ENCODE measurements at regions not wholly inside any gene's neighbourhood (a gene's known extent, or its start where the extent isn't known, plus 50 kb on each side); places are given as distances from the start of the nearest gene placed in this dataset.

DNA sequence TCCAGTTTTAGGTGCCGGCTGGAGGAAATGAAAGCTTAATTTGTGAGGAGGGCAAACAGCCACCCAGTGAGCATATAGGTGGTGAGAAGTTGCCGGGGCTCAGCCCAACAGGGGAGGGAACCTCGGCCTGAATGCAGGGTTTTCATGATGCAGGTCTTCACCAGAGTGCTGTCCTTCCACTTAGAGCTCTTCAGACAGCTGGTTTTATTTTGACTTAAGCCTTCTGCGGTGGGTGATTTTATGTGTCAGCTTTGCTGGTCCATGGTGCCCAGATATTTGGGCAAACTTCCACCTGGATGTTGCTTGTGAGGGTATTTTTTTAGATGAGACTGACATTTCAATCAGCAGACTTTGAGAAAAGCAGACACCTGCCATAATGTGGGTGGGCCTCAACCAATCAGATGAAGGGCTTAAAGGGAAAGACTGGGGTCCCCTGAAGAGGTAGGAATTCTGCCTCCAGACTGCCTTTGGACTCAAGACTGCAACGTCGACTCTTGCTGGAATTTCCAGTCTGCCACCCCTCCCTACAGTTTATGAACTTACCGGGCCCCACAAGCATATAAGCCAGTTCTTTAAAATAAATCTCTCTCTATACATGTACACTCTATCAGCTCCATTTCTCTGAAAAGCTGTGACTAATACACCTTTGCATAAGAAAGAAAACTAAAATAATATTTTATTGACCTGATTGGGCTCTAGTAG, 72.8 kb downstream of the RHOU start:
- no peaks in the 10 kb centered on the region for H4K20me1 ChIP-seq
- H3K9ac ChIP-seq = no peak overlapping the region
- no peaks in the 10 kb centered on the region for H3K9me3 ChIP-seq (replicated peaks in 1 of 11)
- no peak for TF ChIP-seq Cebpa-rat (IDR thresholded peaks at IDR 0.05)
- H3K36me3 ChIP-seq = no peaks in the 10 kb centered on the region
- H3K4me1 ChIP-seq = peaks cover 16 to 37% (median 22%) of the 10 kb centered on the region in 10 experiments
- H3K27me3 ChIP-seq = no peaks in the 10 kb centered on the region
- H3K27ac ChIP-seq = no peak overlapping the region
- no peak overlapping the region for H3K4me2 ChIP-seq
- no peak overlapping the region for H3K4me3 ChIP-seq

DNA sequence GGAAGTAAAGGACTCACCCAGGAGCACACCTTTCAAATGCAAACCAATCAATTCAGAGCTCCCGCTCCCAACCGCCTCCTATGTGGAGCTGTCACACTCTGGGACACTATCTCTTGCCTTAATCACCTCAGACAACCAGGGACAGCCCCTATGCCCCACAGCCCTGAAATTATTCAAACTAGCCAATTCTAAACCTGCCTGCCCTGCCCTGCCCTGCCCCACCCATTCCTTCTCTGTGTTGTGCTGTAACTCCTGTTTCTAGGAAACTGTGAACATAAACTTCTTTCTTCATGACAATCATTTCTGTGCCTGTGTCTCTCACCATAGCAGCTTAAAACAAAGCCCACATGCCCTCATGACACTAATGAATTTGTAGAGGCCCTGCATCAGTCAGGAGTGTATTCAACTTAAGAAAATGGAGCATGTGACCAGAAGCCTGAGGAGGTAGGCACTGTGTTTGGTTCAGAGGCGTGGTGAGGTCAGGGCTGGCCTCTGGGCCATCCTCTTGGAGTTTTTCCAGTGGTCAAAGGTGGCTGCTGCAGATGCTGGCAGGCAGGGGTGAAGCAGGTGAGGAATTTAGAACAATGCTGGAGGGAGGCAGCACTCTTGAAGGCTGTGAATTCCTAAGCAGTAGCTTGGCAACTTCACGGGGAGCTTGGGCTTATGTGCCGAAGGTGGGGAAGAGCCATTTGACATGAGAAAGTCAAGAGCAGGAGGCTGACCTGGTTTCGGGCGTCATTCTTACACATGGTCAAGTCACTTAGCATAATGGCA, 74.5 kb downstream of the RHOU start:
- H3K4me1 ChIP-seq = peaks cover 12 to 38% (median 18%) of the 10 kb centered on the region in 10 experiments
- H3K27ac ChIP-seq = no peak overlapping the region
- H3K27me3 ChIP-seq = no peaks in the 10 kb centered on the region
- no peak overlapping the region for H3K4me3 ChIP-seq
- TF ChIP-seq Cebpa-rat (IDR thresholded peaks at IDR 0.05) = no peak
- no peaks in the 10 kb centered on the region for H3K36me3 ChIP-seq
- no peaks in the 10 kb centered on the region for H3K9me3 ChIP-seq (replicated peaks in 1 of 11)
- no peaks in the 10 kb centered on the region for H4K20me1 ChIP-seq
- H3K4me2 ChIP-seq = peak overlapping the region in 2 of 11 experiments; percentile 66 to 80; a peak in 4 of 22 replicates
- no peak overlapping the region for H3K9ac ChIP-seq

DNA sequence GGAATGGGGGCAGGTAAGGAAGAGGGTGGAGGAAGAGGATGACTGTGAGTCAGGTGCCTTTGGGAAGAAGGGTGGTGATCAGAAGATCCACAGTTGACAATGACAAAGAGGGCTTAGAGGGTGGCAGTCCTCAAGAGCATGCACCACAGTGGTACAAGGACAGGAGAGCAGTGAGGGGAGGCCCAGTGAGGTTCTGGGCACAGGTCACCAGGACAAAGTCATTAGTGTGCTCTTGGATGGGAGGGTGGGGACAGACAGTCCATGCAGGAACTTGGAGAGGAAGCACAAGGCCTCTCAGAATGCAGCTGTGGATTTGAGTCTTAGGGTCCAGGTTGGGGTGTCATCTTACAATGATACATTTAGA, 75.1 kb downstream of the RHOU start:
- H3K4me2 ChIP-seq = peak overlapping the region in 4 of 11 experiments; percentile 61 to 80 (median 66); a peak in 6 of 22 replicates
- H4K20me1 ChIP-seq = no peaks in the 10 kb centered on the region
- H3K9ac ChIP-seq = 0 out of 22 replicates have a peak overlapping the region, but pooled peaks of 1 of the 11 experiments have one; percentile 11
- no peaks in the 10 kb centered on the region for H3K9me3 ChIP-seq (replicated peaks in 1 of 11)
- H3K27me3 ChIP-seq = no peaks in the 10 kb centered on the region
- peaks cover 10 to 35% (median 13%) of the 10 kb centered on the region in 10 experiments; a peak in 19 of 20 replicates for H3K4me1 ChIP-seq
- H3K27ac ChIP-seq = peak overlapping the region in 2 of 11 experiments; percentile 54 to 60; a peak in 2 of 22 replicates
- no peaks in the 10 kb centered on the region for H3K36me3 ChIP-seq
- H3K4me3 ChIP-seq = no peak overlapping the region
- TF ChIP-seq Cebpa-rat (IDR thresholded peaks at IDR 0.05) = no peak

- Histone ChIP-seq H3K27ac (peak overlapping the region in 5 of 11 experiments; percentile 17 to 60 (median 48); a peak in 8 of 22 replicates), H4K20me1 (no peaks in the 10 kb centered on the region), H3K4me1 (peaks cover 9 to 35% (median 11%) of the 10 kb centered on the region in 10 experiments; a peak in 19 of 20 replicates), H3K27me3 (no peaks in the 10 kb centered on the region), H3K9me3 (replicated peaks in 1 of 11) (no peaks in the 10 kb centered on the region), H3K9ac (peak overlapping the region in 4 of 11 experiments; percentile 11 to 38 (median 31); a peak in 5 of 22 replicates), H3K4me2 (peak overlapping the region; percentile 18 to 80 (median 56); a peak in 20 of 22 replicates), H3K4me3 (no peak overlapping the region), H3K36me3 (no peaks in the 10 kb centered on the region)
- no peak for TF ChIP-seq Cebpa-rat (IDR thresholded peaks at IDR 0.05)
Observed at GRCh38 chr1:228810878-228811711, 75.8 kb downstream of the RHOU start.

DNA sequence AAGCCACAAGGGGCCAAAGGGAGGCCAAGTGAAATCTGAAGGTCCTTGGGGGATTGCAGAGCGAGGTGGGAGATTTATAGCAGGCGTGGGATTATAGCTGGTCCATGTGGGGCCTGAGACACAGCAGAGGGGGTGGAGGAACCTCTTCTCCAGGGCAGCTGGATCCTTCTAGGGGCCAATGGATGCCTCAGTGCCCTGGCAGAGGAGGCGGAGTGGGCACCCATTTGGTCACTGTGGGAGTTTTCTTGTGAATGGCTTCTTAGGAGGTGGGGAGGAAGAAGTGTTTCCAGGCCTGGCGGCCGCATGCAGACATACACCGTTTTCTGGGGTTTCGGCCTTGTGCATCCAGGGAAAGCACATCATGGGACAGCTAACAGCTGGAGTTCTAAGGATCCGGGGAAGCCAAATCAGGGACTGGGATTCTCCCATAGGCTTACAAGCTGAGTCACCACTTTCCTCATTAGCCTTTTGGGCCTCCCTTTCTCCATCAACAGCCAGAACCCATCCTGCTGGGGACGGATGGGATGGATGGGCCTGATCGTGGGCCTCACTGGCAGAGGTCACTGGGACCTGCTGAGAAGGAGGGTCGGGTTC, 76.5 kb downstream of the RHOU start:
- Histone ChIP-seq H3K4me3 (no peak overlapping the region), H3K27ac (peak overlapping the region in 4 of 11 experiments; percentile 43 to 60 (median 51); a peak in 5 of 22 replicates), H3K4me1 (peaks cover 9 to 35% (median 11%) of the 10 kb centered on the region in 10 experiments; a peak in 19 of 20 replicates), H3K9me3 (replicated peaks in 1 of 11) (no peaks in the 10 kb centered on the region), H3K4me2 (peak overlapping the region; percentile 18 to 80 (median 56); a peak in 20 of 22 replicates), H3K27me3 (no peaks in the 10 kb centered on the region), H3K9ac (no peak overlapping the region), H3K36me3 (no peaks in the 10 kb centered on the region), H4K20me1 (no peaks in the 10 kb centered on the region)
- TF ChIP-seq Cebpa-rat (IDR thresholded peaks at IDR 0.05) = no peak

DNA sequence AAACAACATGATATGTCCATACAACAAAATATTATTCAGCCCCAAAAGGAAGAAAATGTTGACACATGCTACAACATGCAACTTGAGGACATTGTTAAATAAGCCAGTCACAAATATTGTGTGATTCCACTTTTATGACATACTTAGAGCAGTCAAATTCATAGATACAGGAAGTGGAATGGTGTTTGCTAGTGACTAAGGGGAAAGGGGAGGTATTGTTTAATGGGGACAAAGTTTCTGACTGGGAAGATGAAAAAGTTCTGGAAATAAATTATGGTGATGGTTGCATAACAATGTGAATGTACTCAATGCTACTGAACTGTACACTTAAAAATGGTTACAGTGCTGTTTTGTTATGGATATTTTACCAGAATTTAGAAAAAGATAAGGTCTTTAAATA, 77.7 kb downstream of the RHOU start:
- Histone ChIP-seq H3K27me3 (no peaks in the 10 kb centered on the region), H3K4me1 (peaks cover 9 to 35% (median 11%) of the 10 kb centered on the region in 10 experiments; a peak in 19 of 20 replicates), H3K27ac (no peak overlapping the region), H3K9me3 (replicated peaks in 1 of 11) (peaks cover 0 to under 1% (median 0%) of the 10 kb centered on the region in 11 experiments; a peak in 3 of 22 replicates), H3K4me3 (no peak overlapping the region), H3K36me3 (no peaks in the 10 kb centered on the region), H4K20me1 (no peaks in the 10 kb centered on the region), H3K4me2 (no peak overlapping the region), H3K9ac (no peak overlapping the region)
- no peak for TF ChIP-seq Cebpa-rat (IDR thresholded peaks at IDR 0.05)

GRCh38 chr1:228814176-228814575, 78.9 kb downstream of the RHOU start:
- H3K9ac ChIP-seq = no peak overlapping the region
- TF ChIP-seq Cebpa-rat (IDR thresholded peaks at IDR 0.05) = no peak
- H3K27ac ChIP-seq = no peak overlapping the region
- H4K20me1 ChIP-seq = no peaks in the 10 kb centered on the region
- H3K4me1 ChIP-seq = peaks cover 9 to 35% (median 13%) of the 10 kb centered on the region in 10 experiments; a peak in 19 of 20 replicates
- peaks cover 4 to 13% (median 11%) of the 10 kb centered on the region in 11 experiments; a peak in 15 of 22 replicates for H3K9me3 ChIP-seq (replicated peaks in 1 of 11)
- no peaks in the 10 kb centered on the region for H3K27me3 ChIP-seq
- no peaks in the 10 kb centered on the region for H3K36me3 ChIP-seq
- H3K4me3 ChIP-seq = no peak overlapping the region
- H3K4me2 ChIP-seq = no peak overlapping the region

- Histone ChIP-seq H3K4me3 (no peak overlapping the region), H3K9me3 (replicated peaks in 1 of 11) (peaks cover 4 to 16% (median 11%) of the 10 kb centered on the region in 11 experiments; a peak in 15 of 22 replicates), H3K4me2 (peak overlapping the region in 4 of 11 experiments; percentile 5 to 33 (median 16); a peak in 4 of 22 replicates), H3K4me1 (peaks cover 0 to 5% (median 0%) of the 10 kb centered on the region in 10 experiments; a peak in 3 of 20 replicates), H3K36me3 (no peaks in the 10 kb centered on the region), H3K27me3 (no peaks in the 10 kb centered on the region), H3K27ac (no peak overlapping the region), H3K9ac (no peak overlapping the region), H4K20me1 (no peaks in the 10 kb centered on the region)
- no peak for TF ChIP-seq Cebpa-rat (IDR thresholded peaks at IDR 0.05)
Observed at GRCh38 chr1:228818296-228818695, 83.0 kb downstream of the RHOU start.
